ENCODE measurements at regions not wholly inside any gene's neighbourhood (a gene's known extent, or its start where the extent isn't known, plus 50 kb on each side); places are given as distances from the start of the nearest gene placed in this dataset.

GRCh38 chr4:137676357-137676998 lies 144.2 kb upstream of the PCDH18 start:
- no peaks in the 10 kb centered on the region for H3K27me3 ChIP-seq (replicated peaks; ENCODE audit: insufficient read depth)
- H3K79me2 ChIP-seq (ENCODE audit: insufficient read depth): no peaks in the 10 kb centered on the region
- DNase-seq: no peak
- WGBS, 2 experiments (ENCODE audit: low coverage in 1 of 2, low lambda C conversion rate in 2 of 2, missing lambda C conversion rate in 2 of 2): 100% methylated on average over 1 of the region's 1 CpG
- H2AFZ ChIP-seq: no peak overlapping the region
- no peaks in the 10 kb centered on the region for H3K36me3 ChIP-seq (ENCODE audit: low read depth)
- H3F3A ChIP-seq (ENCODE audit: insufficient read depth): peaks cover 16% of the 10 kb centered on the region
- in situ Hi-C loops (cut with MboI): no loop called here
- no peaks in the 10 kb centered on the region for H3K9me3 ChIP-seq (ENCODE audit: low read depth)
- TF ChIP-seq EZH2phosphoT487 (IDR thresholded peaks at IDR 0.05; ENCODE audit: insufficient read depth, low read depth): no peak
- no peak for TF ChIP-seq EZH2 (IDR thresholded peaks at IDR 0.05; ENCODE audit: insufficient read depth, poor library complexity, severe bottlenecking)
- H3K4me1 ChIP-seq (ENCODE audit: insufficient read depth): peaks cover 38% of the 10 kb centered on the region
- H3K27ac ChIP-seq: no peak overlapping the region
- H3K9ac ChIP-seq: no peak overlapping the region
- no peaks in the 10 kb centered on the region for H4K20me1 ChIP-seq (ENCODE audit: insufficient read depth)
- H3K9me2 ChIP-seq (ENCODE audit: insufficient read depth): no peaks in the 10 kb centered on the region
- no peak overlapping the region for H3K4me2 ChIP-seq (ENCODE audit: unreplicated experiment)
- no peak overlapping the region for H3K4me3 ChIP-seq

DNA sequence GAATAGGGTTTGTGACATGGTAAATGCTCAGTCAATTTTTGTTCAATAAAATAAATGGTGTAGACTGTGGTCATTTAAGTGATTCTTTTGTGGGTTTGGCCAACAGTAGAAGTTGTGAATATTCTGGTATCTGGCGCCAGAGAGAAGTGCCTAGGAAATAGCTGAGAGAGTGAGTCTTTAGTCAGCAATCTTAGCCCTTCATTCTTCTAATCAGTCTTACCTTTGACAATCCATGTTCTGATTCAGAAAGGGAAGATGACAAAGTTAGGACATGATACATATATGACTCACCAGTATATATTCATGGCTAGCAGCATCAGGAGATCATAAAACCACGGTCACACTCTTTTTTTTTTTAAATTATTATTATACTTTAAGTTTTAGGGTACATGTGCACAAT lies 141.8 kb upstream of the PCDH18 start:
- no peaks in the 10 kb centered on the region for H3K27me3 ChIP-seq (replicated peaks; ENCODE audit: insufficient read depth)
- H3K36me3 ChIP-seq (ENCODE audit: low read depth): no peaks in the 10 kb centered on the region
- H2AFZ ChIP-seq: peak overlapping the region; percentile 8; the same call in 1 of the 2 replicates
- 0% methylated on average over 2 of the region's 2 CpGs for WGBS, 2 experiments (ENCODE audit: low coverage in 1 of 2, low lambda C conversion rate in 2 of 2, missing lambda C conversion rate in 2 of 2)
- H3F3A ChIP-seq (ENCODE audit: insufficient read depth): peaks cover 16% of the 10 kb centered on the region
- TF ChIP-seq EZH2phosphoT487 (IDR thresholded peaks at IDR 0.05; ENCODE audit: insufficient read depth, low read depth) (no peak), EZH2 (IDR thresholded peaks at IDR 0.05; ENCODE audit: insufficient read depth, poor library complexity, severe bottlenecking) (no peak)
- H4K20me1 ChIP-seq (ENCODE audit: insufficient read depth): no peaks in the 10 kb centered on the region
- no peak overlapping the region for H3K9ac ChIP-seq
- H3K4me3 ChIP-seq: no peak overlapping the region
- H3K9me3 ChIP-seq (ENCODE audit: low read depth): no peaks in the 10 kb centered on the region
- no peaks in the 10 kb centered on the region for H3K9me2 ChIP-seq (ENCODE audit: insufficient read depth)
- in situ Hi-C loops (cut with MboI): no loop called here
- peak; percentile 80 for DNase-seq
- peak overlapping the region; percentile 49 for H3K27ac ChIP-seq
- peaks cover 37% of the 10 kb centered on the region for H3K4me1 ChIP-seq (ENCODE audit: insufficient read depth)
- H3K79me2 ChIP-seq (ENCODE audit: insufficient read depth): no peaks in the 10 kb centered on the region
- H3K4me2 ChIP-seq (ENCODE audit: unreplicated experiment): peak overlapping the region; percentile 26

GRCh38 chr4:137668885-137669545 lies 136.7 kb upstream of the PCDH18 start:
- in situ Hi-C loops (cut with MboI): no loop called here
- H3K27ac ChIP-seq: no peak overlapping the region
- TF ChIP-seq EZH2phosphoT487 (IDR thresholded peaks at IDR 0.05; ENCODE audit: insufficient read depth, low read depth): no peak
- no peak for TF ChIP-seq EZH2 (IDR thresholded peaks at IDR 0.05; ENCODE audit: insufficient read depth, poor library complexity, severe bottlenecking)
- peaks cover 29% of the 10 kb centered on the region for H3K4me1 ChIP-seq (ENCODE audit: insufficient read depth)
- no peak for DNase-seq
- H3F3A ChIP-seq (ENCODE audit: insufficient read depth): peaks cover 24% of the 10 kb centered on the region
- no peak overlapping the region for H2AFZ ChIP-seq
- H3K9me3 ChIP-seq (ENCODE audit: low read depth): no peaks in the 10 kb centered on the region
- H3K9ac ChIP-seq: no peak overlapping the region
- H3K27me3 ChIP-seq (replicated peaks; ENCODE audit: insufficient read depth): no peaks in the 10 kb centered on the region
- H3K79me2 ChIP-seq (ENCODE audit: insufficient read depth): no peaks in the 10 kb centered on the region
- H3K4me2 ChIP-seq (ENCODE audit: unreplicated experiment): no peak overlapping the region
- no peaks in the 10 kb centered on the region for H4K20me1 ChIP-seq (ENCODE audit: insufficient read depth)
- H3K36me3 ChIP-seq (ENCODE audit: low read depth): no peaks in the 10 kb centered on the region
- H3K4me3 ChIP-seq: no peak overlapping the region
- H3K9me2 ChIP-seq (ENCODE audit: insufficient read depth): no peaks in the 10 kb centered on the region

DNA sequence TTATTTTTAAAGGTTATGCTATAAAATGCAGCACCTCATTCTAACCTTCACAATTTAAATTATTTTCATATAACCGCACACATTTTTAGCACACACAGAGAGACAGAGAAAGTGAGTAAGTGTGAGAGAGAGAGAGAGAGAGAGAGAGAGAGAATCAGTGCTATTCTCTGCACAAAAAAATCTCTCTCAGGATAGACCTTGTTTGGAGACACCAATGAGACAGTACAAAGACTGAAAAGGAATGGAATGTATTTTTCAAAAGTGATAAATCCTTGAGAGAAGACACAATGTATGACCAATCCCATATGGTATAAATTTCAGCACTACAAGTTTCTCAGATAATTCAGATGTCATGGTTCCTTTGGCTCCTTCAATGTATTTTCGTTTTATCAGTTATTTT lies 132.1 kb upstream of the PCDH18 start:
- H3K9ac ChIP-seq: peak overlapping the region; percentile 43; the same call in 1 of the 2 replicates
- peak overlapping the region; percentile 49 for H3K4me2 ChIP-seq (ENCODE audit: unreplicated experiment)
- peak overlapping the region; percentile 54 for H2AFZ ChIP-seq
- no peaks in the 10 kb centered on the region for H3K9me3 ChIP-seq (ENCODE audit: low read depth)
- H3K79me2 ChIP-seq (ENCODE audit: insufficient read depth): no peaks in the 10 kb centered on the region
- in situ Hi-C loops (cut with MboI): no loop called here
- no peaks in the 10 kb centered on the region for H3K9me2 ChIP-seq (ENCODE audit: insufficient read depth)
- WGBS, 2 experiments (ENCODE audit: low coverage in 1 of 2, low lambda C conversion rate in 2 of 2, missing lambda C conversion rate in 2 of 2): 40 to 41% methylated on average over 2 of the region's 2 CpGs
- no peaks in the 10 kb centered on the region for H3K27me3 ChIP-seq (replicated peaks; ENCODE audit: insufficient read depth)
- no peaks in the 10 kb centered on the region for H3K36me3 ChIP-seq (ENCODE audit: low read depth)
- TF ChIP-seq EZH2 (IDR thresholded peaks at IDR 0.05; ENCODE audit: insufficient read depth, poor library complexity, severe bottlenecking): no peak
- TF ChIP-seq EZH2phosphoT487 (IDR thresholded peaks at IDR 0.05; ENCODE audit: insufficient read depth, low read depth): no peak
- peak overlapping the region; percentile 40 for H3K4me3 ChIP-seq
- H4K20me1 ChIP-seq (ENCODE audit: insufficient read depth): no peaks in the 10 kb centered on the region
- H3K4me1 ChIP-seq (ENCODE audit: insufficient read depth): peaks cover 46% of the 10 kb centered on the region
- peak overlapping the region; percentile 72 for H3K27ac ChIP-seq
- peak; percentile 65 for DNase-seq
- H3F3A ChIP-seq (ENCODE audit: insufficient read depth): peaks cover 52% of the 10 kb centered on the region

All from GM23248 (cell line).